ENCODE measurements at regions not wholly inside any gene's neighbourhood (a gene's known extent, or its start where the extent isn't known, plus 50 kb on each side); places are given as distances from the start of the nearest gene placed in this dataset.

DNA sequence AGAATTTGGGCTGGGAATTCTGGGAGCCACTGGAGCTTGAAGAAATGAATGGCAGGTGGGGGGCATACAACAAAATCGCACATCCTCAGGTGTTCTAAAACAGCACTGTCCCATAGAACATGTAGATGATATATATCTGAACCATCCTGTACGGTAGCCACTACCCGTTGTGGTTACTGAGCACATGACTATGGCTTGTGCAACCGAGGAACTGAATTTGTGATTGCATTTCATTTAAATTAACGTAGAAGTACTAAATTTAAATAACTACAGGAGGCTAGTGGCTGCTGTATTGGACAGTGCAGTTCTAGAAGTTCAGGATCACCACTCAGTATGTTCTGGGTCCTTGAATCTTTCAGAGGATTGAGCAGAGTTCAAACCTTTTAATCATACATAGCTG, 172.4 kb downstream of the PHETA1 start:
- no peak for DNase-seq (ENCODE audit: low spot score)

DNA sequence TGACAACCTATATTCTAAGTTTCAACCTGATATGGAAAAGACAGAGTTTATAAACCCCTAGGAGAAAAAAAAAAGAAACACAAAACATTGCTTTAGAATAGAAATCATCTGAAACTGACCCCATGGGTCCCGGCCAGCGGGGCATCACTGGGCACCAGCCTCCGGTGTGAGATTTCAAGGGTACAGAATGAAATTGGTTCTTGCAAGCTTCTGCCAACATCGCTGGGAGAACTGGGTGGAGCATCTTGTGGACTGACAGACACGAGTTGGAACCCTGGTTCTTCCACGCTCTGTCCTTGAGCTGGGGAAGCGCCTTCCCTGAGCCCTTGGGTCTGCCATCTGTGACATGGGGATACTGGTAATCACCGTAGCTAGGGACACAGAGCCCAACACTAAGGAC, 173.6 kb downstream of the PHETA1 start:
- no peak for DNase-seq (ENCODE audit: low spot score)

DNA sequence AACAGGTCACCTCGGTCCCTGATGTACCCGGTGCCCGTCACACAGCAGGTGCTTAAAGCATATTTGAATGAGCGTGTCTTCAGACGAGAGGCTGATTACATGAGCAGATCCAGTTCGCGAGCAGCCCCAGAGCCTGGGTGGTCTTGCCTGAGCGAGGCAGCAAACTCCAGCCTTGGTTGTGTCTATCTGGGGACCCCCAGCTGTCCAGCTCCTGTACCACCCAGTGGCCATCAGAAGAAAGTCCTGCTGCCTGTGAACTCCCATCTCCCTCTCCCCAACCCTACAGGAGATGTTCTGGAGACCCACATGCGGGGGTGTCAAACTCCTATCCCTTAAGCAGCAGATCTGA, 174.2 kb downstream of the PHETA1 start:
- no peak for DNase-seq (ENCODE audit: low spot score)

DNA sequence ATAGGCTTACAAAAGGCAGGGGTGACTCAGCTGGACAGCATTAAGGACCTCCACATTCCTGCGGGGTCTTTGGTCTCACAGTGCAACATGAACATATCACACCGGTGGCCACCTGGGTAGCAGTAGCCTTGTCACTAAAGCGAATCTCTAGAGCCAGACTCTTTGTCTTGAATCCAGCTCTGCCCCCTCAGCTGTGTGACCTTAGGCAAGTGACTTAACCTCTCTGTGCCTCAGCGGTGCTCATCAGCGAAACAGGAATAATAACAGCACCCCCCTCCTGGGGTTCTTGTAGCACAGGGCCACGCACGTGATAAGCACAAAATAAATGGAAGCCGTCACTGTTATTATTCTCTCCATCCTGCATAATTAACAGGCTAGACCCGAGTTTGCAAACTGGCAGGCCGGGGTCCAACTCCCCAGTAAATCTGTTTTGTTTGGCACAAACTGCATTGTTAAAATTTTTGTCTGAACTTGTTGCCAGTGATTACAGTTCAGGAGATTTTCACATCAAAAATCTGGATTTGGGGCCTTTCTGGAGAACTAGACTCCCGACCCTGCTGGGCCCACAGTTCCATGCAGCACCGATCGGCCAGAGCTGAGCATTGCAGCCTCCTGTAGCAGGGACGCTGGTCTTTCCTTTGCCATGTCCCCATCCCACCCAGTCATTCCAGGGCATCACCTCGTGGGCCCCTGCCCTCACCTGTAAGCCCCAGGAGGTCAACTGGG, 174.8 kb downstream of the PHETA1 start:
- no peak for DNase-seq (ENCODE audit: low spot score)

DNA sequence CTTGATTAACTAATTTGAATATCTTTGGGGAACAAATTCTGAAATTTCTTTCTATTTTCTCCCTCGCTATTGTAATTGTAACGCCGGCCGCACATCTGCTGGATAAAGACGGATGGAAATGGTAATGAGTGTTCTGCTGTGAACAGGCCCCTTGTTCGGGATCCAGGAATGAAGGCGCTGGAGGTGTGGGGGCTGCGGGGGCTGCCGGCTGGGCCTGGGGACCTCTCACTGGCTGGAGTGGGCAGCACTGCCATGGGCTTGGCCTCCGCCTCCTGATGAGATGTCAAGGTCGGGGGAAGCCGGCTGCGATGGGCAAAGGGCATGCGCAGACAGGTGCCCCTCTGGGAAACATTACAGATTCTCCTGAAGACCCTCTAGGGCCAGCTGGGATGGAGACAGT, 175.4 kb downstream of the PHETA1 start:
- DNase-seq (ENCODE audit: low spot score) = no peak

DNA sequence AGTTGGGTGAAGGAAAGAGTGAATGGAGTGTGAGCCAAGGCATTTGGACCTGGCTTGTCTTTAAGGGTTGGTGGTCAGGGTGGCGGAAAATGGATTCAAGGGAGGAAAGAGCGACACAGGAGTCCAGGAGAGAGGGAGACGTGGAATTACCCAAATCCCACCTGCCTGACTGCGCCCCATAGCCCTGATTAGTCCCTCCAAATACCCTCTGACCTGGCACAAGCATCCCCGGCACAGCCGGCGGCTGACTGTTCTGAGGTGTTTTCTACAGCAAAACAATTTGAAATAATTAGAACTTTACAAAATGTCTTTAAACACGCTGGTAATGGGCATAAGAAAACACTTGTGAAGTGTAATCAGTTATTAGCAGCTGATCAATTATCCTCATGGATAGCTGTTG, 175.8 kb downstream of the PHETA1 start:
- DNase-seq (ENCODE audit: low spot score) = no peak

DNA sequence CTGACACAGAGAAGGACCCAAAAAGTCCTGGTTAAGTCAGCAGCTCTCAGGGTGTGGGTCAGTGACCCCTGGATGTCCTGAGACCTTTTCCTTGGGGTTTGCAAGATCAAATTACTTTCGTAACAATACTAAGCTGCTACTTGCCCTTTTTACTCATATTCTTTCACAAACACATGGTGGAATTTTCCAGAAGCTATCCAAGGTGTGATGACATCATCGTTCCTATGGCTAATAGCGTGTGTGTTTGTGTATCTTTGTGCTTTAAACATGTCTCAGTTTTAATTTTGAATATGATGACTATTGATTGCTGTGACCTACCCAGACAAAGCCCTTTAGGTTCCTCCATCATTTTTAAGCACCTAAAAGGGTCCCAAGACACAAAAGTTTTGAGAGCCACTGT, 176.2 kb downstream of the PHETA1 start:
- no peak for DNase-seq (ENCODE audit: low spot score)

DNA sequence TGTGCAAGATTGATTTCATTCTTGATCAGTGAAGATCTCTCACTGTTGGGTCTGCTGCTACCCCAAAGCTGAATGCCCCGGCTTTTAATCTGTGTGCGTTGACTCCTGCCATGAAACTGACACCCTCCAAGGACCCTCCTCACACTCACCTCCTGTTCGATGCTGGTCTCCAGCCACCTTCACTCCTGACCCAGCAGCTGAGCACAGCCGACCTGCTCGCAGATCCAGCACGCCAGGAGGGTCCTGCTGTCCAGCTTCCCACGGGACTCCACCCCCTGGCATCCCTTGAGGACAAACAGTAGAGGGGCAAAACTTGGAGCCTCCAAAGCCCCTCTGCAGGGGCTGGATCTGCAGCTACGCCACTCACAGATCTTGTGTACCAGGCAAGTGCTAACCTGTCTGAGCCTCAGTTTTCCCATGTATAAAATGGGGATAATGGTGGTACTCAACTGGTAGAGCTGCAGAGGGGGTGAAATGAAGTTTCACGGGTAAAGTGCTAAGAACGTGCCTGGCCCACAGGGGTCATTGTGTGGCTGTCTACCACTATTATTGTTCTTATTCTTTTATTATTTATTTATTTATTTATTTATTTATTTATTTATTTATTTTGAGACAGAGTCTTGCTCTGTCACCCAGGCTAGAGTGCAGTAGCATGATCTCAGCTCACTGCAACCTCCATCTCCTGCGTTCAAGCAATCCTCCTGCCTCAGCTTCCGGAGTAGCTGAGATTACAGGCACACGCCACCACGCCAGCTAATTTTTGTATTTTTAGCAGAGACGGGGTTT, 178.0 kb downstream of the PHETA1 start:
- DNase-seq (ENCODE audit: low spot score) = no peak

DNA sequence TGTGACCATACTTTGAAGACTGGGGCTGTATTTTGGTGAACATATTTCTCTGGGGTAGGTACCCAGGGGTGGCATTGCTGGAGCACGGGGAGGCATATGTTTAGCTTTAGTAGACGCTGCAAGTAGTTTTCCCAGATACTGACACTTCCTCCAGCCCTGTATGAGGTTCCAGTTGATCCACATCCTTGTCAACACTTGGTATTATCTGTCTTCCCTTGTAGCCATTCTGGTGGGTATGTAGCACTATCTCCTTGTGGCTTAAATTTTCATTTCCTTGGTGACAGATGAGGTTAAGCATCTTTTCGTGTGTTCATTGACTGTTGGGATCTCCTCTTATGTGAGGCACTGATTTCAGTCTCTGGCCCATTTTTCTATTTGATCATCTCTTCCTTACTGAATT, 179.1 kb downstream of the PHETA1 start:
- no peak for DNase-seq (ENCODE audit: low spot score)

DNA sequence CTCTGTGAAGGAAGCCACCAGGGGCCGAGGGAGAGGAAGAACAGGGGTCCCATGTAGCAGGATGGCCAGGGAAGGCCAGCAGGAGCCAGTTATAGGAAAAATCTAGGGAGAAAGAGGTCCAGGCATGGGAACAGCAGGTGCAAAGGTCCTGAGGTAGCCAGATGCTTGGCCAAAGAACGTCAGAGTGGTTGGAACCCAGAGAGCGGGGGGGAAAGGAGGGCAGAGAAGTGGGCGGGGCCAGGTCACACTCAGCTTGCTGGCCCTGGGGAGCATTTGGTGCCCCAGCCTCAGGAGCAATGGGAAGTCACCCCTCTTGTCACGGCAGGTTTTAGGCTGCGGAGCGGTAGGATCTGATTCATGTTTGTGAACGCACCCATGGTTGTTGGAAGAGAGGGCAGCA, 180.5 kb downstream of the PHETA1 start:
- DNase-seq (ENCODE audit: low spot score) = no peak

DNA sequence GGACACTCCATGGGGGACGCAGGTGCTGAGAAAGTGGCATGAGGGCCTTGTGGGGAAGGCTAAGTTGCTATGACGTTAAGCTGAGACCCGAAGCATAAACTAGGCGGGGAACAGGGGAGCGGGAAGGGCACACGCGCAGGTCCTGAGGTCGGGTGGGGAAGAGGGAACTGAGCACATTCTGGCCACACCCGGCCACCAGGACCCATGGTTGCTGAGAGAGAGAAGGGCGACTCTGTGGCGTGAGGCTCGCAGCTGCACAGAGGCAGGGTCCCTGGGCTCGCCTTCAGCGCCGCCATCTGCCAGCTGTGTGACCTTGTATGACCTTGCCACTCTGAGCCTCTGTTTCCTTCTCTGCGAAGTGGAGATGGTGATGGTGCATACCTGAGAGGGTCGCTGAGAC, 182.5 kb downstream of the PHETA1 start:
- DNase-seq (ENCODE audit: low spot score) = no peak

DNA sequence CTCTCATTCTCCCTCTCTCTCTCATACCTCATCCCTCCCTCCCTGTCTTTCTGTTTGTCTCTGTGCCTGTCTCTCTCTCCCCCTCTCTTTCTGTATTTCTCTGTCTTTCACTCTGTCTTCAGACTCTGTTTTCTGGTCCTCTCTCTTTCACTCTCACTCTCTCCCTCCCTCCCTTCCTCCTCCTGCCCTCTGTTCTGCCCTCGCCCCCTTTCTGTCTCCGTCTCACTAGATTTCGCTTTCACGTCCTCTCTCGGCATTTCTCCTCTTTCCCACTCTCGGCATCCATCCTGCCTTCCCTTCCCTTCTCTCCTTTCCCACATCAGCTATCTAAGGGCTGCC, 183.0 kb downstream of the PHETA1 start:
- DNase-seq (ENCODE audit: low spot score) = no peak

DNA sequence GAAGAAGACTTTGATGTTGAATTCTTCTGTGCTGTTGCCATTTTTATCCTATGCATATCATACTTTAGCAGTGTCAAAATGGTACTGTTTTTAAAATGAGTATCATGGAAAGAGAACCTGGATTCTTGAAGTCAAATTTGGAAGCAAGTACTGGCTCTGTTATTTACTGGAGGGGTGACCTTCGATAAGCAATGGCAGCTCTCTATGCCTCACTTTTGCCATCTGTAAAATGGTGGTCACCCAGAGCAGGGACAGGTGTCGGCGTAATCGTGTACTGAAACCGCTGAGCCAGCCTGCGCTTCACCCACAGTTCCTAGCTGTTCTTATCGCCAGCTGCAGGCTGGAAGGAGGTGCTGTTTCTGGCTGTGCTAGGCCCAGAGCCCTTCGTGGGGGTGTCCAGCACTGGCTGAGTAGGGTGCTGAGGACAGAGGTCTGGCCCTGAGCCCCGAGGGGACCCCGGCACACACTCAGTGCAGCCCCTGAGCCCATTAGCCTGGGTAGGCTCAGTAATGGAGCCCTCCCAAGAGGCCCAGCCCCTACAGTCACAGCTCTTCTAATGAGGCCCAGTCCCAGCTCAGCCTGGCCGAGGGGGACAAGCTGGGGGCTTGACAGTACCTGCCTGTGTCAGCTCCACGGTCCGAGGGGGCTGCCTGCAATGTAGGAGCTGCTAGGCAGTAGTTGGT, 183.5 kb downstream of the PHETA1 start:
- DNase-seq (ENCODE audit: low spot score) = no peak

DNA sequence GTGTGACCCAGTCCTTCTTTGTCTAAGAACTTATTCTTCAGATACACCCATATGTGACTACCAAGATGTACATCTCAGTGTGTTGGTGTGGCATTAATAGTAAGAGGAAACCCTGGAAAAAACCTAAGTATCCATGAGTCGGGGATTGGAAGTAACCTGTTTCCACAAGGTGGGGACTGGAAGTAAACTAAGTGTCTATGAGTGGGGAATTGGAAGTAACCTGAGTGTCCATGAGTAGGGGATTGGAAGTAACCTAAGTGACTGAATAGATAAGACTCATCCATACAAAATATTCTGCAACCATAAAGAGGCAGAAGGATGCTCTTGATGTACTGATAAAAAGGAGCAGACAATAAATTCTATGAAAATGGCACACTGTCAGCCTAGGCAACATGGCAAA, 184.7 kb downstream of the PHETA1 start:
- DNase-seq (ENCODE audit: low spot score) = no peak

DNA sequence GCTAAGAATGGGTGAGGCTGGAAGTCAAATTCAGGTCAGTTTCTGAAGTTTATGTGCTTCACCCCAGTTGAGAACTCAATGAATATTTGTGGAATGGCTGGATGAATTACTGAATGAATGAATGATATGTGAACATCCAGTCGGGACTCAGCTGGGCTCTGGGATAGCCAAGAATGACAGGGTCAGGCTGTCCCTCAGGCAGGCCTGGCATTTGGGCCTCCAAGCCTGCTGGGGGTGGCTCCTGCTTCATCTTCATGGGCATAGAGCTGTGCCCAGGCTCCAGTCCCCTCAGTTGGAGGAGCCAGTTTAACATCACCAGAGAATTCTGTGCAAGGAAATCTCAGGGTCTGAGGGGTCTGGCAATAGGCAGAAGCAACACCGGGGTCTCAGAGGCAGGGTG, 185.8 kb downstream of the PHETA1 start:
- DNase-seq (ENCODE audit: low spot score) = no peak

DNA sequence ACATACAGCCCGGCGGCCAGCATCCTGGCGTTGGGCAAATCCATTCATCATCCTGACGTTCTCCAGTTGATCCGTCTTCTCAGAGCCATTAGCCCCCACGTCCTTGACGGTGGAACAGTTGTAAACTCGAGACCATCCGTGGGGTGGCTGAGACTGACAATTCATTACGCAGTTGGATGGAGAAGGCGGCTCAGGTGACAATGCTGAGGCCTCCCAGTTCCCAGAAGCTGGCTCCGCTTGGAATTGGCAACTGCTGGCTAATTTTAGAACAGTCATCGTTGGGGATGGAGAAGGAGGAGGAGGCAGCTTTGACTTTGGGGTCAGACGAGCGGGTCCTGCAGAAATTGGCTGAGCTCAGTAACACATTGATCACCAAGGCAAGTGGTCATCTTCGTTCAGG, 186.5 kb downstream of the PHETA1 start:
- no peak for DNase-seq (ENCODE audit: low spot score)

DNA sequence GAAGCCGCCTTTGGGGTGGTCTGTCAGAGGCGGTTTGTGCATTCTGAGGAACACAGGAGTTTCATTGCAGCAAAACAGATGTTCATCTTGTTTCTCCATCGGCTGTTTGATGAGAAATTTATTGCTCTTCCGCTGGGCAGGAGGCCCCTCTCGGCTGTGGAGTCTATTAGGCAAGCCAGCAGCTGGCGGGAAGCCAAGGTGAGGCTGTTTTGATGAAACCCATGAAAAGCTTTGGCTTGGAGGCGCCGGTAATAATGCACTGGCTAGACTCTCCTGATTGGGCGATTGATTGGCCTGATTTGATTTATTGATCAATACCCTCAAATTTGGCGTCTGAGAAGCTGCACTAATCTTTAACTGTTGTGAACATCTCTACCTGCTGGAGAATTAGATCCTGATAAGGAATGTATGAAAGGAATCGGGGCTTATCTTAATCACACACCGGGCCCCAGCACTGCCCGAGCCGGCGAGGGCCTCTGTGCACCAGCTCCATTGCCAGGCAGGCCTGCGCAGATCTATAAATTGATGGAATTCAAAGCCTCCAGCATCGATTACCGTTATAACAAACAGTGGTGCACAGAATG, 187.7 kb downstream of the PHETA1 start:
- no peak for DNase-seq (ENCODE audit: low spot score)

DNA sequence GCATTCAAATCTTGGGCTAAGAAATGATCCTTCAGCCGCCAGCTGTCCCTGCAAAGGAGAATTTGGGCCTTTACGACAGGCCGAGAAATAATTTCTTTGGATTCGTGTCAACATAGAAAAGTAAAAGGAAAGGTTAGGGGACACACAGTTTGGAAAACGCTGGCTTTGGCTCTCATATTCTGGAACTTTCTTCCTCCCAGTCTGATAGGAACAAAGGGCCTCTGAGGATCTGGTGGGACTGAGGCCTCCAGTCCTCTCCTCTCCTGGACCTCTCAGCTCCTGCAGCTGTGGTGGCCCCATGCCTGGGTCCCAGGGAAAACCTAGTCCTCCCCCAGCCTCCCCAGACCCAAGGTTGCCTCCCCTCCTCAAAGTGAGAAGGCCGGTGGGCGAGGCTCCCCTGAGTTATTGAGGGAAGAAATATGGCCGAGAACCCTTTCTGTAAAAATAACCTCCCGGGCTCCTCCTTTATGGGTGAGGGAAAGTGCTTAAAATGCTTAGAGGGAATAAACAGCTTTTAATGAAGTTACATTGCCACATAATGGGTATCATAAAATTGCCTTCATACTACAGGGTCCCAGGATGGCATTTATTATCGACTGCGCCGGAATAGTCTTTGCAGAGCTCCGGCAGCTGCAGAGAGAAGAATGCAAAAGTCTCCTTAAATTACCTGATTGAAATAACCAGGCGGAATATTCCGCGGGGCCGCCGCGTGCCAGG, 188.3 kb downstream of the PHETA1 start:
- DNase-seq (ENCODE audit: low spot score) = no peak

DNA sequence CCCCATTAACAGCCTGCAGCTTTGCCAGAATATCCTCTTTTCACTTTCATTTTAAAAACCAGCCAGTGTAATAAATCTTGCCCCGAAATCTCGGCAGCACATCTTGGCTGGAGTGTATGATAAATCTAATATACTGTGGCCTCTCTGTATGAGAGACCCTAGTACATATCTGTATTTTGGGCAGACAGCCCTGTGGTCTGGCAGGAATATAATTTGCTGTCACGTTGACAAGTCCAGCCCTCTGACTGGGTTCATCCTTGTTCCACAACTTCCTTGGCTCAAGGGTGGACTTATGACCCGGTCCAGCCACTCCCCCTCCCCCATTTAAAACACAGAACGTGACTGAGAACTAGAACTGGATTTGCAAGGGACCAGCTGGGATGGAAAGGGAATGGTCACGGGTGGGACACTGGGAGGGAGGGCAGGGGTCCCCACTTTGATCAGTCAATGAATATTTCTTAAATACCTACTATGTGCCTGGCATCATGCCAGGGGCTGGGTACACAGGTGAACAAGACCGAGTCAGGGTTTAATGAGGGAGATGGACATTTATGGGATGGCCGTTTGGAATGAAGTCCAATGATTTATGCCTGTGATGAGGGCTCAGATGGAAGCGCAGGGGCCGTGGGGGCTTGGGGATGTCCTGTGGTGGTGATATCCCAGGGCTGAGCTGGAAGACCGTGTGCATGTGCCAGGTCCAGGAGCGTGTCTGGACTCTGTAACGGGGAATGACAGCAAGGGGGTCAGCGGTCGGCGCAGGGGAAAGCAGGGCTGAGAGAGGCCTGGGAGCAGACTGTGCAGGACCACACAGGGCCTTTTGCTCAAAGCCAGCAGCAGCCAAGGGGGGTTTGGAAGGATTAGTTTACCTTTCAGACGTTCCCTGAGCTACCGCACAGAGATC, 190.5 kb downstream of the PHETA1 start:
- DNase-seq (ENCODE audit: low spot score) = no peak

DNA sequence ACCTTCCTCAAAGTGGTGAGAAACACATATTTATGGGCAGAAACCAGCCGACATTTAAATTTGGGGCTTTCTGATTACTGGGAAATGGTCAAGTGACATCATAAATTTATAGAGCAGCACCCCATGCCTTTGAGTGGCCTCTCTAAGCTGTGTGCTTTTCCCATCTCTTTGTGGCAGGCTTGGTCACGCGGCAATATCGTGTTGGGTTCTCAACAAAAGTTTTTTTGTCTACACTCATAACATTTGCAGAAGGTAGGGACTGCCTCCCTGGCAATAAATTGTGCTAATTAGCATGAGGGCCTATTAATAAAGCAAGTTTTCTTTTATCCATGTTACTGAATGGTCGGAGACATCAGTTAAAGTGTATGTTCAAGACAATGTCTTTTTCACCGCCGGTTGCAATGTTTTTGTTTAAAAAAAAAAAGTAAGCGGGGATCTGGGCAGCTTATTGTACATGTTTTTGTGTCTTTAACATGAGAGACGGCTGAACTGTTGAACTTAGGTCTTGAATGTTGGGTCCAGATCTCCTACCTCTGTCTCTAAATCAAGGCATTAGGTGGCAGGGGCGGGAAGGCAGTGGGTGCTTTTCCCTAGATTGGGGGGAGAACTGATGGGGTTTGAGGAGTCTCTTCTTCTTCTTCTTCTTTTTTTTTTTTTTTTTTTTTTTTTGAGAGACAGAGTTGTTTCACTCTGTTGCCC, 193.3 kb downstream of the PHETA1 start:
- no peak for DNase-seq (ENCODE audit: low spot score)

DNA sequence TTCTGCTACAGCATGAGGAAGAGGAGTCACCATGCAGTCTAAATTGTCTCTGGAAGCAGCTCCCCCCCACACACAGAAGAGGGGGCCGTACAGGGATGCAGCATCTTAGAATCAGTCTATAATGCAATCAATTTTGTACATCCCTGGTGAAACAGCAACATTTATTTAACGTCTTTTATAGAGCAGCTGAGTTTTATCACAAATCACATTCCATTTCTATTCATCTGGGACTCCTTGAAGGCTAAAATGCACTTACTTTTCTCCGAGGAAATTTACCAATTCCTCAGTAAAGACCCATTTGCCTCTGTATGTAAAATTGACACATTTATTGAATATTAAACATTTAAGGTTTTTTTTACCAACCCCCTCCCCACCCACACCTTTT, 193.9 kb downstream of the PHETA1 start:
- DNase-seq (ENCODE audit: low spot score) = no peak
